ENCODE measurements at regions not wholly inside any gene's neighbourhood (a gene's known extent, or its start where the extent isn't known, plus 50 kb on each side); places are given as distances from the start of the nearest gene placed in this dataset.
"Not testable (repeated sequence)": the region's sequence is repeated elsewhere in the genome, so short reads cannot be mapped to it uniquely, and the experiment has no call there.

GRCh38 chr3:75126556-75126955 lies 512.1 kb upstream of the CNTN3 start:
- DNase-seq (ENCODE audit: low spot score): no peak

GRCh38 chr3:75129101-75129500 lies 514.6 kb upstream of the CNTN3 start:
- DNase-seq (ENCODE audit: low spot score): no peak

- DNase-seq (ENCODE audit: low spot score): no peak
These were observed 521.8 kb upstream of the CNTN3 start for GRCh38 chr3:75136100-75136897.

GRCh38 chr3:75138345-75138744 lies 523.9 kb upstream of the CNTN3 start:
- DNase-seq (ENCODE audit: low spot score): no peak

GRCh38 chr3:75140904-75141615 lies 523.1 kb upstream of the FRG2C start:
- DNase-seq (ENCODE audit: low spot score): no peak

- no peak for DNase-seq (ENCODE audit: low spot score)
These were observed 519.7 kb upstream of the FRG2C start for GRCh38 chr3:75144406-75144805.

GRCh38 chr3:75171630-75172230 lies 492.4 kb upstream of the FRG2C start:
- no peak for DNase-seq (ENCODE audit: low spot score)

- no peak for DNase-seq (ENCODE audit: low spot score)
These were observed 487.2 kb upstream of the FRG2C start for GRCh38 chr3:75176937-75177336.

GRCh38 chr3:75180235-75180944 lies 483.7 kb upstream of the FRG2C start:
- no peak for DNase-seq (ENCODE audit: low spot score)

GRCh38 chr3:75180945-75181298 lies 483.2 kb upstream of the FRG2C start:
- DNase-seq (ENCODE audit: low spot score): no peak

GRCh38 chr3:75188962-75189361 lies 475.2 kb upstream of the FRG2C start:
- no peak for DNase-seq (ENCODE audit: low spot score)

GRCh38 chr3:75192146-75192616 lies 471.9 kb upstream of the FRG2C start:
- peak; percentile 59 for DNase-seq (ENCODE audit: low spot score)

- no peak for DNase-seq (ENCODE audit: low spot score)
These were observed 470.3 kb upstream of the FRG2C start for GRCh38 chr3:75193797-75194196.

GRCh38 chr3:75214332-75214731 lies 449.8 kb upstream of the FRG2C start:
- not testable (repeated sequence) for DNase-seq (ENCODE audit: low spot score)

- DNase-seq (ENCODE audit: low spot score): no peak
These were observed 445.6 kb upstream of the FRG2C start for GRCh38 chr3:75218577-75218976.

- DNase-seq (ENCODE audit: low spot score): no peak
These were observed 443.2 kb upstream of the FRG2C start for GRCh38 chr3:75220932-75221331.

GRCh38 chr3:75224412-75224811 lies 439.7 kb upstream of the FRG2C start:
- no peak for DNase-seq (ENCODE audit: low spot score)

- no peak for DNase-seq (ENCODE audit: low spot score)
These were observed 431.9 kb upstream of the FRG2C start for GRCh38 chr3:75232216-75232615.

GRCh38 chr3:75235631-75236030 lies 428.5 kb upstream of the FRG2C start:
- DNase-seq (ENCODE audit: low spot score): no peak

- no peak for DNase-seq (ENCODE audit: low spot score)
These were observed 427.1 kb upstream of the FRG2C start for GRCh38 chr3:75237053-75237452.

GRCh38 chr3:75237477-75237876 lies 426.7 kb upstream of the FRG2C start:
- DNase-seq (ENCODE audit: low spot score): no peak

GRCh38 chr3:75241226-75241962 lies 422.7 kb upstream of the FRG2C start:
- not testable (repeated sequence) for DNase-seq (ENCODE audit: low spot score)
